ENCODE measurements at regions not wholly inside any gene's neighbourhood (a gene's known extent, or its start where the extent isn't known, plus 50 kb on each side); places are given as distances from the start of the nearest gene placed in this dataset.

DNA sequence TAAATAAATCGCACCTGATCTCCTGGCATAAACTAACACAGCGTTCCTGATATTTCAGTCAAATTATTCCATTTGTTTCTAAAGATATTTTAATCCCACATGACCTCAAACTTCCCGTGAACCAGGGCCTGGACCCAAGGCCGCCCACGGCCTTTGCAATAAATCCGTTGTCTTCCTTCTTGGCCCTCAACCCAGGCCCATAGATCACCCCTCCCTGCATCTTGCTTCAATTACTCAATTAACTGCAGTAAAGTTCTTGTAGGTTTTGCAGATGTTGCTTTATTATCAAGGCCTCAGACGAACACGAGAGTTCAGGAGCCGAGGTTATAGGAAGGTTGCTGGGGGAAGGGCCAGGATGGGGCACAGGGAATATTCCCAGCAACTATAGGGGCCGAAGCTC lies 249.4 kb downstream of the RAB11FIP2 start:
- TF ChIP-seq, protein P1, sequence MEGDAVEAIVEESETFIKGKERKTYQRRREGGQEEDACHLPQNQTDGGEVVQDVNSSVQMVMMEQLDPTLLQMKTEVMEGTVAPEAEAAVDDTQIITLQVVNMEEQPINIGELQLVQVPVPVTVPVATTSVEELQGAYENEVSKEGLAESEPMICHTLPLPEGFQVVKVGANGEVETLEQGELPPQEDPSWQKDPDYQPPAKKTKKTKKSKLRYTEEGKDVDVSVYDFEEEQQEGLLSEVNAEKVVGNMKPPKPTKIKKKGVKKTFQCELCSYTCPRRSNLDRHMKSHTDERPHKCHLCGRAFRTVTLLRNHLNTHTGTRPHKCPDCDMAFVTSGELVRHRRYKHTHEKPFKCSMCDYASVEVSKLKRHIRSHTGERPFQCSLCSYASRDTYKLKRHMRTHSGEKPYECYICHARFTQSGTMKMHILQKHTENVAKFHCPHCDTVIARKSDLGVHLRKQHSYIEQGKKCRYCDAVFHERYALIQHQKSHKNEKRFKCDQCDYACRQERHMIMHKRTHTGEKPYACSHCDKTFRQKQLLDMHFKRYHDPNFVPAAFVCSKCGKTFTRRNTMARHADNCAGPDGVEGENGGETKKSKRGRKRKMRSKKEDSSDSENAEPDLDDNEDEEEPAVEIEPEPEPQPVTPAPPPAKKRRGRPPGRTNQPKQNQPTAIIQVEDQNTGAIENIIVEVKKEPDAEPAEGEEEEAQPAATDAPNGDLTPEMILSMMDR (IDR thresholded peaks at IDR 0.05; ENCODE audit: extremely low read depth in 1 of 2, insufficient read depth in 1 of 2, low read depth in 1 of 2, low read length in 2 of 2), result no peak
- TF ChIP-seq EZH2 (IDR thresholded peaks at IDR 0.05; ENCODE audit: borderline replicate concordance, low read depth, low read length, severe bottlenecking), result no peak
- TF ChIP-seq JUN (IDR thresholded peaks at IDR 0.05; ENCODE audit: borderline replicate concordance, insufficient read depth, insufficient read length, low read depth), result no peak
- TF ChIP-seq MAX (IDR thresholded peaks at IDR 0.05; ENCODE audit: insufficient read depth, insufficient read length), result no peak

All from endothelial cell of umbilical vein (primary cell).